ENCODE measurements at regions not wholly inside any gene's neighbourhood (a gene's known extent, or its start where the extent isn't known, plus 50 kb on each side); places are given as distances from the start of the nearest gene placed in this dataset.

GRCh38 chr2:236986524-236987330 is 99.0 kb upstream of the COPS8 start:
- TF ChIP-seq CTCF (conservative IDR thresholded peaks at IDR 0.05 in 1 of 2, IDR thresholded peaks at IDR 0.05 in 1 of 2; ENCODE audit: low read depth in 1 of 2, low read length in 2 of 2) (no peak), EZH2 (IDR thresholded peaks at IDR 0.05; ENCODE audit: low read length, missing control alignments) (no peak)

Measured in fibroblast of lung (primary cell).